Kidney (tissue), 13 donors: ENCODE measurements at regions not wholly inside any gene's neighbourhood (a gene's known extent, or its start where the extent isn't known, plus 50 kb on each side); places are given as distances from the start of the nearest gene placed in this dataset.

Source experiments
- DNase-seq, 5 donors: peaks; one replicate each; pipeline ENCODE4 v3.0.0-alpha.2; 2013 to 2020
- FAIRE-seq: peaks from 2 replicates; lab custom pipeline; 2012; peaks lifted over from hg19 to GRCh38; lab: Jason Lieb, UNC
- H3K27ac ChIP-seq, 2 donors: one replicate each; pipeline ENCODE4 v1.7.0; 2013; ENCODE audit warnings: low read depth in 2 of 2, low read length in 2 of 2, inconsistent platforms in 1 of 2
- H3K27me3 ChIP-seq: one replicate; pipeline ENCODE4 v1.7.1; 2013; ENCODE audit warnings: low read length, inconsistent platforms; ENCODE audit not compliant: control insufficient read depth, insufficient read depth
- H3K36me3 ChIP-seq, 3 donors: one replicate each; pipeline versions ENCODE4 v1.7.0 to v1.7.1; 2013; ENCODE audit warnings: low read length in 3 of 3, control low read depth in 1 of 3, inconsistent platforms in 1 of 3; ENCODE audit not compliant: insufficient read depth in 3 of 3, control insufficient read depth in 2 of 3
- H3K4me1 ChIP-seq, 3 donors: one replicate each; pipeline versions ENCODE4 v1.7.0 to v1.7.1; 2013; ENCODE audit warnings: low read length in 3 of 3, inconsistent platforms in 1 of 3, low read depth in 1 of 3; ENCODE audit not compliant: control insufficient read depth in 2 of 3, insufficient read depth in 2 of 3
- H3K4me3 ChIP-seq, 3 donors: one replicate each; pipeline versions ENCODE4 v1.7.0 to v1.8.1; 2013; ENCODE audit warnings: low read length in 3 of 3, control low read depth in 1 of 3, inconsistent platforms in 1 of 3
- H3K9ac ChIP-seq, 3 donors: one replicate each; pipeline versions ENCODE4 v1.7.0 to v1.7.1; 2013; ENCODE audit warnings: low read length in 3 of 3, control low read depth in 1 of 3, inconsistent platforms in 1 of 3
- H3K9me3 ChIP-seq, 3 donors: one replicate each; pipeline versions ENCODE4 v1.7.0 to v1.7.1; 2013; ENCODE audit warnings: low read length in 3 of 3, control low read depth in 1 of 3, inconsistent platforms in 1 of 3; ENCODE audit not compliant: control insufficient read depth in 2 of 3, insufficient read depth in 1 of 3
- intact Hi-C: fragments of 100-400 bp; cut with DNase I; formaldehyde crosslinking; loops from one replicate; pipeline ENCODE4 v1.11.1; 2022
- TF ChIP-seq, protein P1 (sequence below): IDR thresholded peaks from 3 replicates; pipeline ENCODE4 v1.5.1; 2012; ENCODE audit warnings: mild to moderate bottlenecking, moderate library complexity, borderline replicate concordance; ENCODE audit not compliant: insufficient read depth; ENCODE audit errors: extremely low read depth
- donor health status: control.
- donor health status: control.
- donor health status: control.
- donor health status: control.
- donor health status: control.
- donor health status: DM: yes; HTN: yes; CAD: no.
- donor health status: Normal renal cell carcinoma (clear cell type).

DNA sequence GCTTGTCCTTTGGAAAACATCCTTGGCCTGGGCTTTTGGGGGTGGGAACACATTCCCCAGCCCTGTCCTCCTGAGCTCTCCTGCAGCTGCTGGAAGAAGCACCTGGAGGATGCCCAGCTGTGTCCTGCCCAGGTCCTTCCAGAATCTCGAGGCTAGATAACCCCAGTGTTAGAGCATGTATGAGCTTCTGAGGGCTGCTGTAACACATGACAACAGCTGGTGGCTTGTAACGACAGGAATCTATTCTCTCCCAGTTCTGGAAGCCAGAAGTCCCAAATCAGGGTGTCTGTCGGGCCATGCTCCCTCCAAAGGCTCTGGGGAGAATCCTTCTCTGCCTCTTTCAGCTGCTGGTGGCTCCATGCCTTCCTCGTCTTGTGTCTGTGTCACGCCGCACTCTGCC lies 403.6 kb upstream of the C2CD4B start:
- peaks cover 0 to 18% (median 17%) of the 10 kb centered on the region in 3 donors for H3K4me1 ChIP-seq
- TF ChIP-seq, protein P1, sequence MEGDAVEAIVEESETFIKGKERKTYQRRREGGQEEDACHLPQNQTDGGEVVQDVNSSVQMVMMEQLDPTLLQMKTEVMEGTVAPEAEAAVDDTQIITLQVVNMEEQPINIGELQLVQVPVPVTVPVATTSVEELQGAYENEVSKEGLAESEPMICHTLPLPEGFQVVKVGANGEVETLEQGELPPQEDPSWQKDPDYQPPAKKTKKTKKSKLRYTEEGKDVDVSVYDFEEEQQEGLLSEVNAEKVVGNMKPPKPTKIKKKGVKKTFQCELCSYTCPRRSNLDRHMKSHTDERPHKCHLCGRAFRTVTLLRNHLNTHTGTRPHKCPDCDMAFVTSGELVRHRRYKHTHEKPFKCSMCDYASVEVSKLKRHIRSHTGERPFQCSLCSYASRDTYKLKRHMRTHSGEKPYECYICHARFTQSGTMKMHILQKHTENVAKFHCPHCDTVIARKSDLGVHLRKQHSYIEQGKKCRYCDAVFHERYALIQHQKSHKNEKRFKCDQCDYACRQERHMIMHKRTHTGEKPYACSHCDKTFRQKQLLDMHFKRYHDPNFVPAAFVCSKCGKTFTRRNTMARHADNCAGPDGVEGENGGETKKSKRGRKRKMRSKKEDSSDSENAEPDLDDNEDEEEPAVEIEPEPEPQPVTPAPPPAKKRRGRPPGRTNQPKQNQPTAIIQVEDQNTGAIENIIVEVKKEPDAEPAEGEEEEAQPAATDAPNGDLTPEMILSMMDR, result no peak

DNA sequence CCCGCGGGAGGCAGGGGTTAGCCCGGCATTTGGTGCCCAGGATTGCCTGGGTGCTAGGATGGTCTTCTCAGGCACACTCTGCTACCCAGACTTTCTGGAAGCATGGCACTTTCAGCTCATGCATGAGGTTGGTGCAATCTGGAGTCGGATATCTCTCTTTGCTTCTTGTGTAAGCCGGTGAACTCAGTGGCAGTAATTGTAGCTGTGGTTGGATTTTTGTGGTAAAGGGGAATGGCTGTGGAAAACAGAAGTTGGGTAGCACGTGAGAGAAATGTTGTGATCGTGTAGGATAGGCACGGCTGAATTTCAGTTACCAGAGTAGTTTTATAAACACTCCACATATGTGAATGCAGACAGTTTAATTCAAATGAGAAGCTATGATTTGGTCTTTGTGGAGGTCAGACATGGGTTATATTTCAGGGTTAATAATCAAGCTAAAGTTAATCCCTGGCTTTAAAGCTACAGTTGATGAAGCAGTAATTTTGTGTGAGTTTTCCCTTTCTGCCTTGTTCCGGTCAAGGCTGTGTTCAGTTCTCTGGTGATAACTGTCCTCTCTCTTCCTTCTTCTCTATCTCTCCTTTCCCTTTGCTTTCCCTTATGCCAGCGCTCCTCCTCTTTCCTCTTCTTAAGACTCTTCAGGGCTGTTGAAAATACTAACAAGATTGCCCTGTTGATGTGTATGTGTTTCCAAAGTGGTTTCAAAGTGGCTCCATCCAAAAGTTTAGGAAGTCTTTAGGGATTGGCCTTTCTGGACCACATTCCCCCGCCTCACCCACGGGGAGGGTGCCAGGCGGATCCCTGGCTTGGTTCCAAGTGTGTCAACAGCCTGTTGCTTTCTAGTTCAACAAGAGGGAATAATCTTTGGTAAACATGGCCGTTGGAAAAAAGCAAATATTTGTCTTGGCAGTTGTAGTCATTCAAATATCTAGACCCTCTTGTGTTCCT lies 404.6 kb upstream of the C2CD4B start:
- H3K9me3 ChIP-seq, result no peaks in the 10 kb centered on the region
- TF ChIP-seq, protein P1, result no peak
- H3K9ac ChIP-seq, result no peak overlapping the region
- DNase-seq (peak in 2 of 5 donors; percentile 29 to 82), FAIRE-seq (peak; percentile 23)
- intact Hi-C loops, result no loop called here
- peaks cover 0 to 18% (median 17%) of the 10 kb centered on the region in 3 donors for H3K4me1 ChIP-seq
- no peaks in the 10 kb centered on the region for H3K27me3 ChIP-seq
- H3K36me3 ChIP-seq, result no peaks in the 10 kb centered on the region
- peak overlapping the region in 2 of 3 donors; percentile 18 to 19 for H3K4me3 ChIP-seq
- peak overlapping the region; percentile 35 to 71 for H3K27ac ChIP-seq

More for the DNA sequence above, 403.6 kb upstream of the C2CD4B start:
- FAIRE-seq (no peak), DNase-seq (no peak)
- no peak overlapping the region for H3K9ac ChIP-seq
- H3K4me3 ChIP-seq, result no peak overlapping the region
- no peaks in the 10 kb centered on the region for H3K27me3 ChIP-seq
- no peak overlapping the region for H3K27ac ChIP-seq
- H3K36me3 ChIP-seq, result no peaks in the 10 kb centered on the region
- intact Hi-C loops, result no loop called here
- no peaks in the 10 kb centered on the region for H3K9me3 ChIP-seq

DNA sequence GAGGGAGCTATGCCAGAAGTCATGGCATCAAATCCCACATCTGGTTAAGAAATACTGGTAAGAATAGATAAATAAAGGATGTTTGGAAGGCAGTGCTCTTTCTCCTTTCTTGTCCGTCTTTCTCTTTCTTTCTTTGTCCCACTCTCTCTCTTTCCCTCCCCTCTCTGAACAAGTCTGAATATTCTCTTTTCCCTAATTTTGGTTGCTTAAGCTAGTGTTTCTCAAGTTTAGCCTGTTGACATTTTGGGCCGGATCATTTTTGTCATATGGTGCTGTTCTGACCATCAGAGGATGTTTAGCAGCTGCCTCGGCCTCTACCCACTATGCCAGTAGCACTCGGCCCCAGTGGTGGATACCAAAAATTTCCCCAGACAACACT lies 405.3 kb upstream of the C2CD4B start:
- H3K36me3 ChIP-seq, result no peaks in the 10 kb centered on the region
- intact Hi-C loops, result no loop called here
- DNase-seq (no peak), FAIRE-seq (no peak)
- H3K9me3 ChIP-seq, result no peaks in the 10 kb centered on the region
- peaks cover 0 to 16% (median 16%) of the 10 kb centered on the region in 3 donors for H3K4me1 ChIP-seq
- H3K27ac ChIP-seq, result peak overlapping the region in 1 of 2 donors; percentile 71
- H3K4me3 ChIP-seq, result peak overlapping the region in 1 of 3 donors; percentile 18
- TF ChIP-seq, protein P1, result no peak
- H3K9ac ChIP-seq, result no peak overlapping the region
- H3K27me3 ChIP-seq, result no peaks in the 10 kb centered on the region
